ENCODE measurements at regions not wholly inside any gene's neighbourhood (a gene's known extent, or its start where the extent isn't known, plus 50 kb on each side); places are given as distances from the start of the nearest gene placed in this dataset.
A peak's percentile ranks its signal among the peaks of the same experiment; 100 is the strongest.
"Not testable (repeated sequence)": the region's sequence is repeated elsewhere in the genome, so short reads cannot be mapped to it uniquely, and the experiment has no call there.

DNA sequence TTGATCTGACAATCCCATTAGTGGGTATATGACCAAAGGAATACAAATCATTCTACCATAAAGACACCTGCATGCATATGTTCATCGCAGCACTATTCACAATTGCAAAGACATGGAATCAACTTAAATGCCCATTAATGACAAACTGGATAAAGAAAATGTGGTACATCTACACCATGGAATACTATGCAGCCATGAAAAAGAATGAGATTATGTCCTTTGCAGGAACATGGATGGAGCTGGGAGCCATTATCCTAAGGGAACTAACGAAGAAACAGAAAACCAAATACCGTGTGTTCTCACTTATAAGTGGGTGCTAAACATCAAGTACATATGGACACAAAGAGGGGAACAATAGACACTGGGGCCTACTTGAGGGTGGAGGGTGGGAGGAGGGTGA, 74.1 kb upstream of the PTHLH start:
- H3K27me3 ChIP-seq (ENCODE audit: insufficient read depth); H3F3A ChIP-seq (replicated peaks; ENCODE audit: insufficient read depth); H3K4me2 ChIP-seq; H3K79me2 ChIP-seq (ENCODE audit: insufficient read depth); H4K20me1 ChIP-seq (ENCODE audit: insufficient read depth); H3K9me2 ChIP-seq; H3K36me3 ChIP-seq (replicated peaks in 1 of 2; ENCODE audit: control insufficient read depth in 1 of 2, insufficient read depth in 2 of 2, low read length in 1 of 2); H3K27ac ChIP-seq (ENCODE audit: low read depth in 2 of 2, low read length in 1 of 2); CTCF ChIA-PET; POLR2A ChIA-PET; H3K4me3 ChIP-seq (ENCODE audit: low read depth in 2 of 2, low read length in 1 of 2); H3K4me1 ChIP-seq (ENCODE audit: control insufficient read depth in 1 of 2, insufficient read depth in 2 of 2, low read depth in 1 of 2, low read length in 1 of 2); H2AFZ ChIP-seq (ENCODE audit: low read depth); DNase-seq; H3K9me3 ChIP-seq; H3K9ac ChIP-seq: not testable (repeated sequence)
- WGBS (ENCODE audit: low lambda C conversion rate): 50% methylated on average over 3 of the region's 3 CpGs

DNA sequence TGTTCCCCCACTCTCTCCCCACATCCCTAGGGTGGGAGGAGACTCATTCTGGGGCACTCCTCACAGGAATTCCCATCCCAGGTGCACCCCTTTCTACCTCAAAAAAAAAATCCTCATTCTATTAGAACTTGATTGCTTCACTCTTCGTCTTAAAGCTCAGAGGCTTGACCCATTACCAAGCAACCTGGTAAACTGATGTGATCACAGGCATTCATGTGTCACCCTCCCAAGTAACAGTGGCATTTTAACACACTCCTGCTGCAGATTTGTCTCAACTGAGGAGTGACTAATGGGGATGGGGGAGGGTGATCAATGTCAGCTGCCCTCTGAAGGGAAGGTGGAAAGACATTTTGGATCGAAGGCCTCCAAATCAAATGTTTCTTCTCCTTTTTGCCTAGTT, 78.1 kb upstream of the PTHLH start:
- Histone ChIP-seq H3K27me3 (ENCODE audit: insufficient read depth) (no peaks in the 10 kb centered on the region), H3K9ac (no peak overlapping the region), H3K4me1 (ENCODE audit: control insufficient read depth in 1 of 2, insufficient read depth in 2 of 2, low read depth in 1 of 2, low read length in 1 of 2) (peaks cover 9 to 15% of the 10 kb centered on the region in 2 experiments), H3K9me3 (no peaks in the 10 kb centered on the region), H3K4me3 (ENCODE audit: low read depth in 2 of 2, low read length in 1 of 2) (no peak overlapping the region), H3K9me2 (no peaks in the 10 kb centered on the region), H3K4me2 (no peak overlapping the region), H3K36me3 (replicated peaks in 1 of 2; ENCODE audit: control insufficient read depth in 1 of 2, insufficient read depth in 2 of 2, low read length in 1 of 2) (no peaks in the 10 kb centered on the region), H3F3A (replicated peaks; ENCODE audit: insufficient read depth) (no peaks in the 10 kb centered on the region), H3K79me2 (ENCODE audit: insufficient read depth) (no peaks in the 10 kb centered on the region), H4K20me1 (ENCODE audit: insufficient read depth) (no peaks in the 10 kb centered on the region), H3K27ac (ENCODE audit: low read depth in 2 of 2, low read length in 1 of 2) (peak overlapping the region in 1 of 2 experiments; percentile 72; a peak in 1 of 4 replicates), H2AFZ (ENCODE audit: low read depth) (peak overlapping the region; percentile 64; the same call in 1 of the 2 replicates)
- ChIA-PET CTCF (interaction anchor here (1.4 kb wide), 1 partner anchor 54 kb away, joined by 3 read pairs; no protein-coding TSS in a partner anchor), POLR2A (no interaction called here)
- WGBS (ENCODE audit: low lambda C conversion rate): 84% methylated on average over 2 of the region's 2 CpGs
- TF ChIP-seq SIN3A (IDR thresholded peaks at IDR 0.05; ENCODE audit: borderline replicate concordance, low read depth, low read length) (no peak), POLR2AphosphoS5 (IDR thresholded peaks at IDR 0.05; ENCODE audit: low read depth, low read length) (no peak), NFIC (IDR thresholded peaks at IDR 0.05; ENCODE audit: borderline replicate concordance) (no peak), FOSL2 (IDR thresholded peaks at IDR 0.05; ENCODE audit: borderline replicate concordance, low read depth) (no peak), FOXM1 (IDR thresholded peaks at IDR 0.05; ENCODE audit: low read depth) (no peak), GABPA (IDR thresholded peaks at IDR 0.05; ENCODE audit: low read depth) (no peak), TCF12 (IDR thresholded peaks at IDR 0.05) (no peak), EP300 (IDR thresholded peaks at IDR 0.05; ENCODE audit: borderline replicate concordance in 1 of 2, low read depth in 1 of 2, low read length in 1 of 2) (no peak), RFX5 (IDR thresholded peaks at IDR 0.05; ENCODE audit: low read length) (no peak), RXRA (IDR thresholded peaks at IDR 0.05; ENCODE audit: borderline replicate concordance, low read depth) (no peak), MEF2A (IDR thresholded peaks at IDR 0.05; ENCODE audit: borderline replicate concordance, low read depth) (no peak), TAF1 (IDR thresholded peaks at IDR 0.05; ENCODE audit: borderline replicate concordance, low read depth, low read length) (no peak), RAD21 (IDR thresholded peaks at IDR 0.05; ENCODE audit: low read length) (no peak), NRF1 (IDR thresholded peaks at IDR 0.05; ENCODE audit: low read depth, low read length) (no peak), MXI1 (IDR thresholded peaks at IDR 0.05; ENCODE audit: low read depth, low read length) (no peak)
- TF ChIP-seq, protein P1, sequence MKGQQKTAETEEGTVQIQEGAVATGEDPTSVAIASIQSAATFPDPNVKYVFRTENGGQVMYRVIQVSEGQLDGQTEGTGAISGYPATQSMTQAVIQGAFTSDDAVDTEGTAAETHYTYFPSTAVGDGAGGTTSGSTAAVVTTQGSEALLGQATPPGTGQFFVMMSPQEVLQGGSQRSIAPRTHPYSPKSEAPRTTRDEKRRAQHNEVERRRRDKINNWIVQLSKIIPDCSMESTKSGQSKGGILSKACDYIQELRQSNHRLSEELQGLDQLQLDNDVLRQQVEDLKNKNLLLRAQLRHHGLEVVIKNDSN (IDR thresholded peaks at IDR 0.05; ENCODE audit: borderline replicate concordance, low read depth): no peak
- TF ChIP-seq, protein P2, sequence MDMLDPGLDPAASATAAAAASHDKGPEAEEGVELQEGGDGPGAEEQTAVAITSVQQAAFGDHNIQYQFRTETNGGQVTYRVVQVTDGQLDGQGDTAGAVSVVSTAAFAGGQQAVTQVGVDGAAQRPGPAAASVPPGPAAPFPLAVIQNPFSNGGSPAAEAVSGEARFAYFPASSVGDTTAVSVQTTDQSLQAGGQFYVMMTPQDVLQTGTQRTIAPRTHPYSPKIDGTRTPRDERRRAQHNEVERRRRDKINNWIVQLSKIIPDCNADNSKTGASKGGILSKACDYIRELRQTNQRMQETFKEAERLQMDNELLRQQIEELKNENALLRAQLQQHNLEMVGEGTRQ (IDR thresholded peaks at IDR 0.05; ENCODE audit: borderline replicate concordance, low read depth, low read length): no peak
- TF ChIP-seq, protein P3, sequence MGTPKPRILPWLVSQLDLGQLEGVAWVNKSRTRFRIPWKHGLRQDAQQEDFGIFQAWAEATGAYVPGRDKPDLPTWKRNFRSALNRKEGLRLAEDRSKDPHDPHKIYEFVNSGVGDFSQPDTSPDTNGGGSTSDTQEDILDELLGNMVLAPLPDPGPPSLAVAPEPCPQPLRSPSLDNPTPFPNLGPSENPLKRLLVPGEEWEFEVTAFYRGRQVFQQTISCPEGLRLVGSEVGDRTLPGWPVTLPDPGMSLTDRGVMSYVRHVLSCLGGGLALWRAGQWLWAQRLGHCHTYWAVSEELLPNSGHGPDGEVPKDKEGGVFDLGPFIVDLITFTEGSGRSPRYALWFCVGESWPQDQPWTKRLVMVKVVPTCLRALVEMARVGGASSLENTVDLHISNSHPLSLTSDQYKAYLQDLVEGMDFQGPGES (IDR thresholded peaks at IDR 0.05; ENCODE audit: low read depth, low read length): no peak
- TF ChIP-seq, protein P4, sequence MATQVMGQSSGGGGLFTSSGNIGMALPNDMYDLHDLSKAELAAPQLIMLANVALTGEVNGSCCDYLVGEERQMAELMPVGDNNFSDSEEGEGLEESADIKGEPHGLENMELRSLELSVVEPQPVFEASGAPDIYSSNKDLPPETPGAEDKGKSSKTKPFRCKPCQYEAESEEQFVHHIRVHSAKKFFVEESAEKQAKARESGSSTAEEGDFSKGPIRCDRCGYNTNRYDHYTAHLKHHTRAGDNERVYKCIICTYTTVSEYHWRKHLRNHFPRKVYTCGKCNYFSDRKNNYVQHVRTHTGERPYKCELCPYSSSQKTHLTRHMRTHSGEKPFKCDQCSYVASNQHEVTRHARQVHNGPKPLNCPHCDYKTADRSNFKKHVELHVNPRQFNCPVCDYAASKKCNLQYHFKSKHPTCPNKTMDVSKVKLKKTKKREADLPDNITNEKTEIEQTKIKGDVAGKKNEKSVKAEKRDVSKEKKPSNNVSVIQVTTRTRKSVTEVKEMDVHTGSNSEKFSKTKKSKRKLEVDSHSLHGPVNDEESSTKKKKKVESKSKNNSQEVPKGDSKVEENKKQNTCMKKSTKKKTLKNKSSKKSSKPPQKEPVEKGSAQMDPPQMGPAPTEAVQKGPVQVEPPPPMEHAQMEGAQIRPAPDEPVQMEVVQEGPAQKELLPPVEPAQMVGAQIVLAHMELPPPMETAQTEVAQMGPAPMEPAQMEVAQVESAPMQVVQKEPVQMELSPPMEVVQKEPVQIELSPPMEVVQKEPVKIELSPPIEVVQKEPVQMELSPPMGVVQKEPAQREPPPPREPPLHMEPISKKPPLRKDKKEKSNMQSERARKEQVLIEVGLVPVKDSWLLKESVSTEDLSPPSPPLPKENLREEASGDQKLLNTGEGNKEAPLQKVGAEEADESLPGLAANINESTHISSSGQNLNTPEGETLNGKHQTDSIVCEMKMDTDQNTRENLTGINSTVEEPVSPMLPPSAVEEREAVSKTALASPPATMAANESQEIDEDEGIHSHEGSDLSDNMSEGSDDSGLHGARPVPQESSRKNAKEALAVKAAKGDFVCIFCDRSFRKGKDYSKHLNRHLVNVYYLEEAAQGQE (IDR thresholded peaks at IDR 0.05; ENCODE audit: low read depth, low read length): no peak
- TF ChIP-seq, protein P5, sequence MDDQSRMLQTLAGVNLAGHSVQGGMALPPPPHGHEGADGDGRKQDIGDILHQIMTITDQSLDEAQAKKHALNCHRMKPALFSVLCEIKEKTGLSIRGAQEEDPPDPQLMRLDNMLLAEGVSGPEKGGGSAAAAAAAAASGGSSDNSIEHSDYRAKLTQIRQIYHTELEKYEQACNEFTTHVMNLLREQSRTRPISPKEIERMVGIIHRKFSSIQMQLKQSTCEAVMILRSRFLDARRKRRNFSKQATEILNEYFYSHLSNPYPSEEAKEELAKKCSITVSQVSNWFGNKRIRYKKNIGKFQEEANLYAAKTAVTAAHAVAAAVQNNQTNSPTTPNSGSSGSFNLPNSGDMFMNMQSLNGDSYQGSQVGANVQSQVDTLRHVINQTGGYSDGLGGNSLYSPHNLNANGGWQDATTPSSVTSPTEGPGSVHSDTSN (IDR thresholded peaks at IDR 0.05): no peak
- no peak for DNase-seq
